NCI-H446 (cell line): ENCODE measurements at regions not wholly inside any gene's neighbourhood (a gene's known extent, or its start where the extent isn't known, plus 50 kb on each side); places are given as distances from the start of the nearest gene placed in this dataset.
"Not testable (repeated sequence)": the region's sequence is repeated elsewhere in the genome, so short reads cannot be mapped to it uniquely, and the experiment has no call there.

ENCODE experiments used
- DNase-seq, 2 experiments: peaks; one replicate each; lab custom pipeline; 2025; lab: John Stamatoyannopoulos, UW

DNA sequence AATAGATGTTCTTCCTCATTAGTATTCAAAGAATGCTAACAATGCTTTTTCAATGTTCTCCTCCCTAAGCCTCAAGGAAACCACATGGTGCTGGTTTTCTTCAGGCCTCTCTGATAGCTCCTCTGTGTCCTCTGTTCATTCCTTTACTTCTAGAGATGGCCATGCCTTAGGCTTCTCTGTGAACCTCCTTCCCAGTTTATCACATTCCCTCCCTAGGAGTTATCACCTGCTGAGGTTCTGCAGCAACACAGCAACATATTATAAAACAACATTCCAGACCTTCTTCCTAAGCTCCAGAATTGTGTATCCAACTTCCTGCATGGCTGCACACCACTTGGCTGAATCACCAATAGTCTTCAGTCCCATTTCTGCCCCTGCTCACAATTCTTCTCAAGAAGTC lies 325.5 kb downstream of the IRS1 start:
- no peak for DNase-seq

DNA sequence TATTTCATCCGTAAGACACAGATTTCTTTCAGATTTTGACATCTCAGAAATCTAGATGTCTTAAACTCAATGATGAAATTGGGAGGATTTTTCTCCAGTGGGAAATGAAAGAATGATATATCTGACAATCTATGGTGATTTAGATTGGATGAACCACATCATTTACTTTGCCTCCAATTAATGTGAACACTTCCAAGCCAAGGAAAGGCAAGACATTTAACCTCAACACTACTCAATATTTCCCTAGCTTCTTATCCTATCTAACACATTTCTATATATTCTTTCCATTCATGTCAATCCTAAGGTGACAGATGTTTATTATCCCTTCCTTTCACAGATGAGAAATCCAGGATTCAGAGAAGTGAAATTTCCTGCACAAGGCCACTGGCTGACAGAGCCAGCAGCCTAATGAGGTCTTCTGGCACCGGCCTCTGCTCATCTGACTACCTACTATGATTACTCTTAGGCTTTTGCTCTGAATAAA lies 327.6 kb downstream of the IRS1 start:
- peak in 1 of 2 experiments; percentile 25 for DNase-seq

DNA sequence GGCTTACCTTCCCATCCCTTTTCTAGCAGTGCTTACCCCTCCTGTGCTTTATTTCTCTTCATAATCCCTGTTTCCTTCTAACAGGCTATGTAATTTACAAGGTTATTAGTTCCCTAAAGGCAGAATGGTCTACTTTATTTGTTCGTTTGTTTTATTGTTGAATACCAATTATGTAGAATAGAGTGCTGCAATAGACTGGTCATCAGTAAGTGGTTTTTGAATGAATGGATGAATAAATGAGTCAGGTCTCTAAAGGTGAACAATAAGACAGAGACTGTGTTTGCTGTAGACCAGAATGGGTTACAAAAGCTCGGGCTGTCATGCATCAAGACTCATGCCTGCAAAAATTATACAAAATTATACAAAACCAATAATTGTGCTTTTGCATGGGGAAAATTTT lies 332.0 kb downstream of the IRS1 start:
- no peak for DNase-seq

DNA sequence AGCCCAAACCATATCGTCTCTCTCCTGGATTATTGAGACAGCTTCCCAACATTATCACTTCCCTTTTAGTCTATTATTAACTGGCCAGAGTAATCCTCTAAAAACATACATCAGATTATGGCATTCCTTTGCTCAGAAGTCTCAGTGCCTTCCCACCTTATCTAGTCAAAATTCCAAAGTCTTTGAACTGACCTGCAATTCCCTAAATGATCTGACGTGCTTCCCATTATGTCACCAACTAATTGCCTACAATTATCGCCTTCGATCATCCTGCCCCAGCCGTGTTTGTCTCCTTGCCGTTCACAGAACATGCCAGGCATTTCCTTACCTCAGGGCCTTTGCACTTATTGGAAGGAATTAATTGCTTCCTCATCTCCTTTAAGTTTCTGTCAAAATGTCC lies 332.4 kb downstream of the IRS1 start:
- DNase-seq: no peak

DNA sequence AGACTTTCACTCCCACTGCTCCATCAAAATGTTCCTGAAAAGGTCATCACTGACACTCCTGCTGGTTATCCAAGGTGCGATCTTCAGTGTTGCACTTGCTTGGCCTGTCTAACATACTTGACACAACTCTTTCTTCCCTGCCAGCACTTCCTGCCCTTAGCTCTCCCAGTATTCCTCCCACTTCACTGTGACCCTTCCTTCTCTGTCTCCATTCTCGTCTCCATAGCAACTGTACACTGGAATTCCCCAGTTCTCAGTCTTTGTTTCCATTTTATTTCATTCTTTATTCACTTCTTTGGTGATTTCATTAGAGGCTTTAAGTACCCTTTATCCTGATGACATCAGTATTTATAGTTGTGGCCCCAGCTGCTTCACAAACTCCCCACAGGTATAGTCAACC lies 333.0 kb downstream of the IRS1 start:
- DNase-seq: no peak

DNA sequence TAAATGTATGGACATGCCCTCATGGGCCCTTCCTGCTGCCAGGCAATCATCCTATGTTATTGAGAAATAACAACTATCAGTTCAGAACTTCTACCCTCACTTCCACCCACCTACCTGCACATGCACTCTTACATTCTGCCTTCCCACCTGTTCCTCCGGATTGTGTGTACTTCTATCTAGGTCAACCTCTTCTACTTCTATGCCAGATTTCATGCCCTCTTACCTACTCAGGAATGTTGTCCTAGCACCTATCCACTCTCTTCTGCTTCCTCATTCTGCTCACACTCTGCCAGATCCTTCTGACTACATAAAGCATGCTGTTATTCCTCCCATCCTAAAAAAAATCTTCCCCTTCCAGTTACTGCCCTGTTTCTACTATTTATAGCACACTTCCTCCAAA lies 333.5 kb downstream of the IRS1 start:
- DNase-seq: no peak

DNA sequence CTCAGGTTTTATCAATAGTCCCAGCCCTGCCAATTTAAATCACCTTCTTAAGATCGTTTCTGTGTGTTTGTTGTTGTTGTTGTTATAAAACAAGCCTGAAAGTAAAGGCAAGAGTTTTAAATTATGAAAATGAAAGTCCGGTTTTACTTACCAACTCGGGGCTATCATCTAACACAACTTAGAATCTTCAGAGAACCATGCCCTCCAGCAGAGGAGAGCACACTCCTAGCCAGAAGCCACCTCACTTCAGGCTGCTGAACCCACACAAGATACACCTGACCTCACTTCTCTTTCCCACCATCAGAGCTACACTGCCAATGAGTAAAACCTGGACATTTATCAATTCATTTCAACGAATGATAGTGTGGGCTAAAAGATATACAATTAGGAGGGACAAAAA lies 335.2 kb downstream of the IRS1 start:
- DNase-seq: no peak

DNA sequence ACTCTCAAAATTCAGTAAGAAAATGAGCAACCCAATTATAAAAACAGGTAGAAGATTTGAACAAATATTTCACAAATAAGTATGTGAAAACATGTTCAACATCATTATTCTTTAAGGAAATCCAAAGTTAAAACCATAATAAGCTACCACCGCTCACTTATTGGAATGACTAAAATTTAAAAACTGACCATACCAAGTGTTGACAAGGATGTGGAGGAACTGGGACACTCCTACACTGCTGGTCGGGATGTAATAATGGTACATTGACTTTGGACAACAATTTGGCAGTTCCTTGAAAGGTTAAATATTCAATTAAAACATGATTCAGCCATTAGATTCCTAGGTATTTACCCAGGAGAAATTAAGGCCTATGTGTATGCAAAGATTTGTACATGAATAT lies 336.5 kb downstream of the IRS1 start:
- DNase-seq: no peak

DNA sequence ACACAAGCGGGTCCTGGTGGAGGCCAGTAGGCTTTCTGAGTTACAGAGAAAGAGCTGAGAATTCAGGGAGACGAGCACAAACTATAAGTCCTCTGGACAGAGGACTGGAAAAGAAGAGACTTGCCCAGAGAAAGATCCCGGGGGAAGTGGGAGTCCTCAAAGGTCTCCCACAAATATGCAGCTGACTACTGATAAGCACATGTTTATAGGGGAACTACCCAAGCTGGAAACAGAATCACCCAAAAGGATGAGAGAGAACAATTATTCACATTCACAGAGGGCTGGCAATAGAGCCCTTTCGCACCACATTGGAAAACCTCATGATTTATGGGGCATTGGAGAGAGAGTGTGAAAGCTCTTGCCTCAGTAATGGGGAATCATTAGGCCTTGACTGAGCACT lies 337.6 kb downstream of the IRS1 start:
- DNase-seq: no peak

DNA sequence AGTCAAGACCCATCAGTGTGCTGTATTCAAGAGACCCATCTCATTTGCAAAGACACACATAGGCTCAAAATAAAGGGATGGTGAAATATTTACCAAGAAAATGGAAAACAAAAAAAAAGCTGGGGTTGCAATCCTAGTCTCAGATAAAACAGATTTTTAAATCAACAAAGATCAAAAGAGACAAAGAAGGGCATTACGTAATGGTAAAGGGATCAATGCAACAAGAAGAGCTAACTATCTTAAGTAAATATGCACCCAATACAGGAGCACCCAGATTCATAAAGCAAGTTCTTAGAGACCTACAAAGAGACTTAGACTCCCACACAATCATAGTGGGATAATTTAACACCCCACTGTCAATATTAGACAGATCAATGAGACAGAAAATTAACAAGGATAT lies 343.5 kb downstream of the IRS1 start:
- DNase-seq: not testable (repeated sequence)

DNA sequence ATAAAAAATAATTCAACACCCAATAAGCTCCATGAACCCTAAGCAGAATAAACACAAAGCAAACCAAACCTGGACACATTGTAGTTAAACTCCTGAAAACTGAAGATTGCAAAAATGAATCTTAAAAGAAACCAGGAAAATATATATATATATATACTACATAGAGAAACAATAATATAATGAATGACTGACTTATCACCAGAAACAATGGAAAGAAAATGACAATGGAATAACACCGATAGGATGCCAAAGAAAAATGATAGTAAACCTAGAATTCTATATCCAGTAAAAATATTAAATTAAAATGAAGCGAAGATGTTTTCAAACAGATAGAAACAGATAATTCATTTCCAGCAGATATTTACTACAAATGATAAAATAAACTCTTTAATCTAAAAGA lies 346.9 kb downstream of the IRS1 start:
- DNase-seq: no peak

DNA sequence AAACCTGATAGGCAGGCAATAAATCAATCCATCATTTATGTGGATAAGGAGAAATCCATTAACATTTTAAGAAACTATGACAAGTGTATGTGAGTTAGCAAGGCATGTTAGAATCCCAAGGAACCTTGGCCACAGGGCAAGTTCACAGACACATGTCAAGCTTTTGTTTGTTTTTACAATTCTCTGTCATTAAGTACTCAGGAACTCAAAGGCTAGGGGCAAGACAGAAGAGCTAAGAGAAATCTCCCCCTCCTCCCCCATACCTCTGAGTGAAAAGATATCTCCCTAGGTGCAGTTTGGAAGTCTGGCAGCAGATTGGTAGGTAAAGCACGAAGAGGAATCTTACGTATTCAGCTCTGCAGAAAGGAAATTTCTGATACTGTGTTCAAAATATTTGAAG lies 348.1 kb downstream of the IRS1 start:
- no peak for DNase-seq

DNA sequence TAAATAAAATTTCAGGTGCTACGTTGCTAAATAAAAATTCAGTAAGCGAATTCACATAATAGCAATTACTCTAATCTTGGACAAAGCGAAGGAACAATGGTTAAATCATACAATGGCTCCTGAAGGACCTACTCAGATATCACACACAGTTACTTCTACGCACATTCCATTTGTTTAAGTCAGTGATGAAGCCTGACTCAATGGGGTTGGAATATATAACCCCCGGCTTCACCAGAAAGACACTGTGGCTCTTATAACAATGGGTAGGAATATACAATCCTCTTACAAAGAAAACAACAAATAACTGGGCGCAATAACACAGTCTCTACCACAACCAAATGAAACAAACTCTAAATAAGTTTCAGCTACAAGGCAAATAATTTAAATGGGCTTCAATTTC lies 349.5 kb downstream of the IRS1 start:
- no peak for DNase-seq

DNA sequence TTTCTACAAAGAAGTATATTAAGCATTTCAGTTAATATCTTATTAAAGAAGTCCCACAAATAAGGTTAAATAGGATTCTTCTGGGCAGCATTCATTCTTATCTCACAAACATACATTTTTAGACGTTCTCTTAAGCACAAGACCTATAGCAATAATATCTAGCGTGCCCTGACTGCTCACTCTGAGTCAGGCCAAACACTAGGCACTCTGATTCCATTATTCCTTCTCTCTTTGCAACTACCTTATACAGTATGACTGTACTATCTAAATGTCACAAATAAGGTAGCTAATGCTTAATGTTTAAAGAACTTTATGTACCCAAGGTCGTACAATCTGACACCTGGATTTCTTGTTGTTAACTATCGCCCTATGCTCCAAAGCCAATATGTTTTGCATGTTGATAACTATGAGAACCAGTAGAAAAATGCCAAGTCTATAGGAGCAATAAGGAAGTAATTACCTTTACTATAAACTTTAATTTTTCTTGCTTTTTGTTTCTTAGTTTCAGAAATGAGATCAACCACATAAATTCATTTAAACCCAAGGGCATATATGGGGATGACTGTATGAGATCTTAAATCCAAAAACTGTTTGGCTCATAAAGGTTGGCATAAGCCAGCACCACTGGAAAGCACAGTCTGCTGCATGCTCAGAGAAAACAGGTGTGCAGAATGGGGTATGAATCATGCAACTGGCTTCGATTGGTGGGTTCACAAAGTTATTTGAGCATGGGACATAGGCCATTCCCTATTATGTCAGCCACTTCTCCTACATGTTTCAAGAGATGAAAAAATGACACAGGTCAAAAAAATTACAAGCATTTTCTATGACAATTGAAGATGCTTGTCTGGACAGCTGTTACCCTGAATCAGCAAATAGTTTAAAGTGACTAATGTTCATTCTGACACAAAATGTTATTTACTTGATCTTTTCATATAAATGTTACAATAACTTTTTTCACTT lies 352.0 kb downstream of the IRS1 start:
- no peak for DNase-seq

DNA sequence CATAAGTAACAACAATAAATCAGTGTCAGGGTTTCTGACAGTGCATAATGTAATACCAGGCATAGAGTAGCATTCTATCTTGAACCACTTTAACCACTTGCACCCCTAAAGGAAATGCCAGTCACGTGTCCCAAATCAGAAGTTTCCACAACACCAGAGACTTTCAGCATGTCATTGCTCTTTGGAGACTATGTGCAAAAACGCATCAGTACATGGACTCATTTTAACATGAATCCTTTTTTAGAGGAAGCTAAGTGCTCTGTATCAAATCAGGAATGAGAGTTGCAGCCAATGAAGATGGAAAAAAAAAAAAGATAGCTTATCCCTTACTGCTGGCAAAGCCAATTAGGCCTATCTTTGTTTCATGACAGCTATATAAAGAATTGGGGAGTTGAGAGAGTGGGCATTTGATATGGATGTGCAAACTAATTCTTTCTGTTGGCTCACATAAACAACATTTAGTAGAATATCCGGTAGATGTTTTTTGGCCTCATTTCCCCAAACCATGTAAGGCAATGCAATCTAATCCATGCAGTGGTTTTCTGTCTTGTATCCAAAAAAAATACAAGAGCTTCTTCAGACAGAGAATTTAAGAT lies 353.1 kb downstream of the IRS1 start:
- peak in 1 of 2 experiments; percentile 34 for DNase-seq

DNA sequence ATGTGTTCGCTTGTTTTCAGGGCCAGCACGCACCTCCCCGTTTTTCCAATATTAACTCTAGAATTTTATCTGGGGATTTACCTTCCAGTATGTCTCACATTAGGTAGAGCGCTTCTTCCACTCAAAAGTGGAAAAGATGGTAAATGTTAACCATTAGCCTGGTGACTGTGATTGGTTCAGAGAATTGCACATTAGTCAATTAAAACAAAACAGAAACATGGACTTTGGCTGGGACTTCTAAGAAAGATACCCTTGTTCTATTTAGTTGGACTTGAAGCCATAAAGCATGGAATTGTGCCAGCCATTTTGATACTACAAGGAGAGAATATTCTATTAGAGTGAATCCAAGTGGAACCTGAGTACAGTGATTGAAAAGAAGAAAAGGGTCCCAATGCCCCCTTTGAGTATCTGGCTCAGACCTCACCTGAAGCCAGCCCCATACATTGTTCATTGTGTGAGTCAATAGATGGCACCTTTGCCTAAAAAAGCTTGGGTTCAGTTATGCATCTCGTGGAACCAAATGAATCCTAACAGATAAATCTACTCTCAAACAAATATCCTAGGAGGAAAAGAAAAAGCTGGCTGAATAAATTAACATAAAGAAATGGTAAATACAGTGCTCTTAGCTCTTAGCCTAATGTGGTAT lies 354.3 kb downstream of the IRS1 start:
- DNase-seq: peak in 1 of 2 experiments; percentile 2

DNA sequence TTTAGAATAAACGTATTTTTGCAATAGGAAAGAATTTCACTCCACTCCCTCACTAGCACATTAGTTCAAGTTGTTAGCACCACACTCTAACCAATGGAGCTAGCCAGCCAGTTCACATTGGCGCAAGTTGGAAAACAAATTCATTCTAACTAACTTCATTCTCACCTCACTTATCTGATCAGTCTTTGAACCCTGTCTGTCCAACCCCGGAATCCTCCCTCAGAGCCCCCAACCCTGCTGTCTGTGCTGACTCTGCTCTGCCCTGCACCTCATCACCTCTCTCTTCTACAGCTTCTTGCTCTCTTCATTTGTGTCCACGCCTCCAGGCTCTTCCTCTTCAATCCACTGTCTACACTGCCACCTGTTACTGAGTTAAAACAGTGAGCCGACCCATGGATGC lies 356.5 kb downstream of the IRS1 start:
- no peak for DNase-seq

DNA sequence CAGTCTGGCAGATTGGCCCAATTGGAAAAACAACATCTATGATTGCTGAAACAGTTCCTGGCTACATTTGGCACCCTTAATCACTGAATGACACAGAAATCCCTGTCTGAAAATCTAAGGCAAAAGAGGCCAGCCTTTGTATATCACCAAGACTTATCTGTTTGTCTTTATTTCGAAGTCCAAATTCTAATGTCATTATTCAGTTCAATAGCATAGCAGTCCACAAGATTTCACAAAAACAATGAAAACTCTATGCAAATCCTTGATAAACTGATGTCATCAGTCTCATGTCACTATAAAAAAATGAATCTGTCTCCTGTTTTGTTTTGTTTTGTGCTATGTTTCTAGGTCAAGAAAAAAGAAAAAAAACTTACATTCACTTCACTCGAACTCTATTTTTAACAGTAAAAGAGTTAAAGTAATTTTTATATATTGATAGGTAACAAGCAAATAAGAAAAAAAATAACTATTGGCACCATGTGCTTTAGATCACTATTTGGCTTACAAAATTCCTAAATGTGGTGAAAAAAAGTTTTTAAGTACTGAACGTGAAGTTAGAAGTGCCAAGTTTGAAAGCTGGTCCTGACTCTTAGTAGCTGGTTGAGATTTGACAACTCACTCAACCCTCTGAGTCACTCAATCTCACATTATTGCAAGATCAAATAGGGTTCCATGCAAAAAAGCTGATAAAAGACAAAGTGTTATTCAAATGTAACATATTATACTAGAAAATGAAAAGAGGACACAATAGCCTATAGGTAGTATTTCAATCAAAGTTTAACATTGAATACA lies 359.3 kb downstream of the IRS1 start:
- peak in 1 of 2 experiments; percentile 2 for DNase-seq

DNA sequence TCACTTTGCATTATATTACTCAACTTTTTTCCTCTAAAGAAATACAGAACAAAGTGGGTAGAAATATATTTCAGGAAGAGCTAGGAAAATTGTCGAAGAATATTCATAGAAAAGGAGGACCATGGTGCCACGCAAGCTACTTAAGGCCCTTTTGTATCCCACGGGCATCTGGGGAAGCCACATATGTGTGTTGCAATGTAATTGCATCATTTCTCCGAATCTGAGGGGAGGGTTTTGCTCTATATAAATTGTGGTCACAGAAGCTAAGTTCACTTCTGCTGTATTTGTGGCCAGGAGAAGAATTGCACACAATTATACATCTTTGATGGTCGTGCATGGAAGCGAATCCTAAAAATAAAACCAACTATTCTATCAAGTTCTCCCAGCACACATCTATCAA lies 360.3 kb downstream of the IRS1 start:
- DNase-seq: no peak

DNA sequence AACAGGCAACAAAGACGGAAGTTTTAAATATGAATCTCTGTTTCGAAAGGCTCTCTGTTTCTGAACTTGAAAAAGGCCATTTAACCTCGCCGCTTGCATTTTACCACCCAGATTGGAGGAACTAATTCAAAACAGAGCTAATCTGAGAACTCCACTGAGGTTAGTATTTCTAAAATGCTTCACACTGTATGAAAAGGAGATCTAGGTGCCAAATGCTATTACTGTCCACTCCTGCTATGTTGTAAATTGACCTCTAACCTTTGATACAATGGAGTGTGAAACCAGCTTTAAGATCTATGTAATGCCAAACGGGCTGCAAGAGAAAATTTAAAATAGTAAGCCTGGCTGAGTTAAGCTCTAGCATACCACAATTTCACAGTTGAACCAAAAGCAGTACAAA lies 364.5 kb downstream of the IRS1 start:
- no peak for DNase-seq

DNA sequence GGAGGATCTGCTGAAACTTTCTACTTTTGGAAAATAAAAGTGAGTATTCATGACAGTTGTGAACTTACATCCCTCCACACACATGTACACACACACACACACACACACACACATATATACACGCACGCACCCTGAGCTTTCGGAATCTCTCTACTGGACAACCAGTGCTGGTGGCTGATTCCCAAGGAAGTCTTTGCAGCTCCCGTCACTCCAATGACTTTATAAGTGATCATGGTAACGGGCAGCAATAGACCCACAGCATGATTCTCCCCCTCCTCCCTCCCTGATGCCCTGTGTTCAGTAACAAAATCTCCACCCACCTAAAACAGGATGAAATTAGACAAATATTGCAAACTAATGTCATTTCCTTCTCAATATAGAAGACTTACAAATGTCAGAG lies 364.9 kb downstream of the IRS1 start:
- no peak for DNase-seq
